ENCODE measurements at regions not wholly inside any gene's neighbourhood (a gene's known extent, or its start where the extent isn't known, plus 50 kb on each side); places are given as distances from the start of the nearest gene placed in this dataset.

GRCh38 chr11:80620867-80621266 is 1180.0 kb upstream of the TENM4 start:
- TF ChIP-seq SP1 (IDR thresholded peaks at IDR 0.05): no peak
- no peak for TF ChIP-seq ZNF384 (IDR thresholded peaks at IDR 0.05)
- TF ChIP-seq FOXM1 (IDR thresholded peaks at IDR 0.05; ENCODE audit: borderline replicate concordance): no peak
- no peak for TF ChIP-seq ELF4 (IDR thresholded peaks at IDR 0.05)
- TF ChIP-seq BHLHE40 (IDR thresholded peaks at IDR 0.05; ENCODE audit: borderline replicate concordance): no peak
- no peak for TF ChIP-seq SUZ12 (IDR thresholded peaks at IDR 0.05)
- no peak for TF ChIP-seq FOXA1 (IDR thresholded peaks at IDR 0.05)
- TF ChIP-seq PKNOX1 (IDR thresholded peaks at IDR 0.05): no peak
